K562 (cell line): ENCODE measurements at regions not wholly inside any gene's neighbourhood (a gene's known extent, or its start where the extent isn't known, plus 50 kb on each side); places are given as distances from the start of the nearest gene placed in this dataset.

Source experiments
- ATAC-seq: fragments of 200-7000 bp; cut with Tn5 transposase; 3 replicates; pipeline ENCODE4 v1.9.1; 2020; ENCODE audit warnings: moderate library complexity
- BruUV-seq: library from RNA; stranded (reverse); fragments of 400-500 nt; replicated peaks from 2 replicates; lab custom pipeline; 2021; lab: Mats Ljungman, UMichigan
- CTCF ChIA-PET: fragments of 300-600 bp; formaldehyde crosslinking; extraction: SDS; loops from one replicate; lab custom pipeline; 2021; ENCODE audit warnings: low intra/inter-chr PET ratio; lab: Yijun Ruan, JAX
- POLR2A ChIA-PET: fragments of 300-600, 350-650 bp; sonication (Branson Sonifier 250); formaldehyde crosslinking; extraction: SDS; loops from one replicate; lab custom pipeline; 2021; ENCODE audit warnings: antibody characterized with exemption, inconsistent platforms; lab: Yijun Ruan, JAX
- DNase-seq, 4 experiments: peaks; one replicate each; pipeline versions ENCODE4 v3.0.0 to v3.0.0-alpha.2; 2011 to 2018; ENCODE audit warnings: low spot score in 3 of 4, mixed read lengths in 3 of 4; ENCODE audit errors: extremely low read depth in 1 of 4
- FAIRE-seq: peaks from 2 replicates; lab custom pipeline; 2011; peaks lifted over from hg19 to GRCh38; lab: Jason Lieb, UNC
- H2AFZ ChIP-seq: 2 replicates; pipeline ENCODE4 v1.6.0; 2011; ENCODE audit warnings: low read depth, low read length, control low read depth, inconsistent platforms
- H3K27ac ChIP-seq: fragments of 200-600 bp; 3 replicates; pipeline ENCODE4 v1.8.0; 2011; ENCODE audit warnings: low read depth, mild to moderate bottlenecking, control low read depth, inconsistent platforms, low read length, moderate library complexity, mixed read lengths; ENCODE audit errors: extremely low read depth
- H3K27me3 ChIP-seq, 2 experiments: fragments of 300-600 bp in 1 of 2; 2 replicates in 1 of 2; 3 replicates in 1 of 2; pipeline versions ENCODE4 v1.6.0 to v1.8.0; 2011; ENCODE audit warnings: inconsistent platforms in 2 of 2, low read length in 2 of 2, mild to moderate bottlenecking in 1 of 2, mixed read lengths in 1 of 2, moderate library complexity in 1 of 2; ENCODE audit not compliant: control insufficient read depth in 2 of 2, insufficient read depth in 2 of 2
- H3K36me3 ChIP-seq: fragments of 300-600 bp; 3 replicates; pipeline ENCODE4 v1.8.0; 2011; ENCODE audit warnings: mild to moderate bottlenecking, low read length, inconsistent platforms; ENCODE audit not compliant: control insufficient read depth, insufficient read depth
- H3K4me1 ChIP-seq, 2 experiments: fragments of 200-600 bp in 1 of 2; replicated peaks in 1 of 2; 2 replicates in 1 of 2; 3 replicates in 1 of 2; pipeline versions ENCODE4 v1.5.1 to v1.8.0; 2011; ENCODE audit warnings: inconsistent platforms in 2 of 2, low read length in 2 of 2, mild to moderate bottlenecking in 1 of 2, mixed read lengths in 1 of 2, moderate library complexity in 1 of 2; ENCODE audit not compliant: control insufficient read depth in 2 of 2, insufficient read depth in 2 of 2
- H3K4me2 ChIP-seq: 2 replicates; pipeline ENCODE4 v1.6.1; 2011; ENCODE audit warnings: low read length, control low read depth, inconsistent platforms, mixed read lengths; ENCODE audit not compliant: insufficient read depth
- H3K4me3 ChIP-seq: fragments of 200-600 bp; sonication (generic), shearing (Covaris generic); 2 replicates; pipeline ENCODE4 v1.5.1; 2016; ENCODE audit warnings: control low read depth, inconsistent platforms
- H3K79me2 ChIP-seq: fragments of 200-600 bp; 3 replicates; pipeline ENCODE4 v1.8.0; 2011; ENCODE audit warnings: low read length, inconsistent platforms; ENCODE audit not compliant: control insufficient read depth, insufficient read depth
- H3K9ac ChIP-seq, 2 experiments: 2 replicates each; pipeline versions ENCODE4 v1.6.0 to v1.6.1; 2011; ENCODE audit warnings: low read depth in 2 of 2, low read length in 2 of 2, control low read depth in 1 of 2, inconsistent platforms in 1 of 2, mild to moderate bottlenecking in 1 of 2, mixed read lengths in 1 of 2; ENCODE audit not compliant: insufficient read depth in 1 of 2
- H3K9me1 ChIP-seq: one replicate; pipeline ENCODE4 v1.6.0; 2011; ENCODE audit warnings: inconsistent platforms, mild to moderate bottlenecking, low read length, moderate library complexity; ENCODE audit not compliant: control insufficient read depth, insufficient read depth
- H3K9me3 ChIP-seq: replicated peaks from 2 replicates; pipeline ENCODE4 v1.5.1; 2011; ENCODE audit warnings: low read depth, low read length, inconsistent platforms; ENCODE audit not compliant: control insufficient read depth, insufficient read depth
- H4K20me1 ChIP-seq: replicated peaks from 2 replicates; pipeline ENCODE4 v1.6.1; 2011; ENCODE audit warnings: low read length, inconsistent platforms, mixed read lengths; ENCODE audit not compliant: control insufficient read depth, insufficient read depth
- HNRNPK ChIP-seq: fragments of 200-400 bp; formaldehyde crosslinking; IDR thresholded peaks from one replicate; pipeline ENCODE4 v1.6.1; 2018; ENCODE audit warnings: mild to moderate bottlenecking, low read depth, low read length; ENCODE audit not compliant: poor library complexity, severe bottlenecking
- NFYB ChIP-seq: IDR thresholded peaks from 2 replicates; pipeline ENCODE4 v1.6.1; 2011; ENCODE audit warnings: mild to moderate bottlenecking, moderate library complexity; ENCODE audit not compliant: insufficient read length; ENCODE audit errors: extremely low read depth
- PRPF4 ChIP-seq: fragments of 200-400 bp; formaldehyde crosslinking; IDR thresholded peaks from one replicate; pipeline ENCODE4 v1.6.1; 2017; ENCODE audit warnings: low read length, low read depth, mild to moderate bottlenecking; ENCODE audit not compliant: insufficient read depth, poor library complexity, severe bottlenecking
- RBM14 ChIP-seq: fragments of 200-400 bp; formaldehyde crosslinking; IDR thresholded peaks from 2 replicates; pipeline ENCODE4 v1.6.1; 2018; ENCODE audit warnings: low read depth, mild to moderate bottlenecking, low read length, moderate library complexity, borderline replicate concordance; ENCODE audit not compliant: insufficient read depth
- RERE ChIP-seq: sonication (generic); formaldehyde crosslinking; IDR thresholded peaks from 2 replicates; pipeline ENCODE4 v1.8.0; 2023; ENCODE audit warnings: missing genetic modification reagents, mild to moderate bottlenecking, borderline replicate concordance
- ZBTB43 ChIP-seq: sonication (generic); formaldehyde crosslinking; IDR thresholded peaks from 2 replicates; pipeline ENCODE4 v1.8.0; 2023; ENCODE audit warnings: mild to moderate bottlenecking, missing genetic modification reagents
- ZNF175 ChIP-seq: fragments of 200-800 bp; sonication (Bioruptor generic); IDR thresholded peaks from 2 replicates; pipeline ENCODE4 v1.6.1; 2016; ENCODE audit warnings: low read depth, mild to moderate bottlenecking, missing genetic modification characterization, missing compliant biosample characterization
- ZNF445 ChIP-seq: fragments of 250-450 bp; sonication (Bioruptor Pico); IDR thresholded peaks from 2 replicates; pipeline ENCODE4 v1.4.0; 2020; ENCODE audit warnings: low read depth, mild to moderate bottlenecking, moderate library complexity
- ZNF584 ChIP-seq: fragments of 200-800 bp; sonication (Bioruptor generic); IDR thresholded peaks from 2 replicates; pipeline ENCODE4 v1.6.1; 2016; ENCODE audit warnings: low read depth, mild to moderate bottlenecking, missing genetic modification characterization, missing compliant biosample characterization
- WGBS: fragments of 100-300 bp; shearing (Covaris generic); methylation state at CpG from one replicate; pipeline ENCODE4 v1.1.6; 2016; ENCODE audit warnings: low coverage, mixed read lengths; ENCODE audit not compliant: insufficient coverage; ENCODE audit errors: missing lambda C conversion rate; 5-methylcytosine and 5-hydroxymethylcytosine counted together
- in situ Hi-C: fragments of 300-500 bp; cut with MboI; formaldehyde crosslinking; loops from 4 replicates; pipeline ENCODE4 v1.15.0; 2018; ENCODE audit warnings: inconsistent platforms, mixed read lengths
- intact Hi-C: fragments of 100-400 bp; cut with micrococcal nuclease; formaldehyde crosslinking; loops from 2 replicates; pipeline ENCODE4 v1.14.2; 2022
- TF ChIP-seq, protein P1 (sequence below): sonication (generic); formaldehyde crosslinking; IDR thresholded peaks from 2 replicates; pipeline ENCODE4 v1.8.1; 2023; ENCODE audit warnings: mild to moderate bottlenecking, missing genetic modification reagents
- TF ChIP-seq, protein P2 (sequence below): fragments of 250-450 bp; sonication (Bioruptor Pico); IDR thresholded peaks from 2 replicates; pipeline ENCODE4 v1.8.0; 2022; ENCODE audit warnings: moderate library complexity, mild to moderate bottlenecking, inconsistent platforms

- no peak for TF ChIP-seq RERE (CRISPR knock-in tag)
- TF ChIP-seq HNRNPK, result no peak
- TF ChIP-seq, all 486 proteins: peak for 0
Observed at GRCh38 chr5:162824360-162824759, 613.0 kb upstream of the CCNG1 start (continued).

GRCh38 chr5:162837155-162837554, 600.2 kb upstream of the CCNG1 start:
- in situ Hi-C loops (no loop called here), intact Hi-C loops (no loop called here)
- no peak for FAIRE-seq
- Histone ChIP-seq H3K4me1 (no peaks in the 10 kb centered on the region), H3K27me3 (no peaks in the 10 kb centered on the region), H3K4me2 (no peak overlapping the region), H4K20me1 (no peaks in the 10 kb centered on the region), H3K9ac (no peak overlapping the region), H3K79me2 (no peaks in the 10 kb centered on the region), H3K27ac (no peak overlapping the region), H2AFZ (no peak overlapping the region), H3K9me1 (no peaks in the 10 kb centered on the region), H3K9me3 (0 out of 2 replicates have a peak, but pooled peaks cover 1% of the 10 kb centered on the region), H3K36me3 (no peaks in the 10 kb centered on the region), H3K4me3 (no peak overlapping the region)
- no peak for DNase-seq
- no TSS peak for BruUV-seq
- POLR2A ChIA-PET, result interaction anchor here (0.6 kb wide), 2 partner anchors 36 to 78 kb away, joined by 3 read pairs; no protein-coding TSS in a partner anchor
- CTCF ChIA-PET, result no interaction called here
- WGBS, result 0% methylated on average over 1 of the region's 1 CpG
- ATAC-seq, result no peak
- TF ChIP-seq ZNF175 (CRISPR knock-in tag), result no peak
- no peak for TF ChIP-seq PRPF4
- TF ChIP-seq NFYB, result no peak
- no peak for TF ChIP-seq ZBTB43 (CRISPR knock-in tag)
- no peak for TF ChIP-seq ZNF445 (CRISPR knock-in tag)
- no peak for TF ChIP-seq RBM14
- TF ChIP-seq, protein P1, sequence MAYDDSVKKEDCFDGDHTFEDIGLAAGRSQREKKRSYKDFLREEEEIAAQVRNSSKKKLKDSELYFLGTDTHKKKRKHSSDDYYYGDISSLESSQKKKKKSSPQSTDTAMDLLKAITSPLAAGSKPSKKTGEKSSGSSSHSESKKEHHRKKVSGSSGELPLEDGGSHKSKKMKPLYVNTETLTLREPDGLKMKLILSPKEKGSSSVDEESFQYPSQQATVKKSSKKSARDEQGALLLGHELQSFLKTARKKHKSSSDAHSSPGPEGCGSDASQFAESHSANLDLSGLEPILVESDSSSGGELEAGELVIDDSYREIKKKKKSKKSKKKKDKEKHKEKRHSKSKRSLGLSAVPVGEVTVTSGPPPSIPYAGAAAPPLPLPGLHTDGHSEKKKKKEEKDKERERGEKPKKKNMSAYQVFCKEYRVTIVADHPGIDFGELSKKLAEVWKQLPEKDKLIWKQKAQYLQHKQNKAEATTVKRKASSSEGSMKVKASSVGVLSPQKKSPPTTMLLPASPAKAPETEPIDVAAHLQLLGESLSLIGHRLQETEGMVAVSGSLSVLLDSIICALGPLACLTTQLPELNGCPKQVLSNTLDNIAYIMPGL (CRISPR knock-in tag), result no peak
- no peak for TF ChIP-seq ZNF584
- TF ChIP-seq, protein P2, sequence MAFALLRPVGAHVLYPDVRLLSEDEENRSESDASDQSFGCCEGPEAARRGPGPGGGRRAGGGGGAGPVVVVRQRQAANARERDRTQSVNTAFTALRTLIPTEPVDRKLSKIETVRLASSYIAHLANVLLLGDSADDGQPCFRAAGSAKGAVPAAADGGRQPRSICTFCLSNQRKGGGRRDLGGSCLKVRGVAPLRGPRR (CRISPR knock-in tag), result no peak
